LNCaP clone FGC (cell line): ENCODE measurements at regions not wholly inside any gene's neighbourhood (a gene's known extent, or its start where the extent isn't known, plus 50 kb on each side); places are given as distances from the start of the nearest gene placed in this dataset.

Experiments used
- DNase-seq: peaks from one replicate; pipeline ENCODE4 v3.0.0-alpha.2; 2011; ENCODE audit warnings: low read depth
- H3K4me3 ChIP-seq: 2 replicates; pipeline ENCODE4 v1.5.1; 2011; ENCODE audit warnings: mild to moderate bottlenecking, low read depth, low read length, control low read depth
- TF ChIP-seq, protein P1 (sequence below): IDR thresholded peaks from 2 replicates; pipeline ENCODE4 v1.5.1; 2012; ENCODE audit warnings: mild to moderate bottlenecking; ENCODE audit not compliant: control insufficient read depth, insufficient read depth; ENCODE audit errors: extremely low read depth

DNA sequence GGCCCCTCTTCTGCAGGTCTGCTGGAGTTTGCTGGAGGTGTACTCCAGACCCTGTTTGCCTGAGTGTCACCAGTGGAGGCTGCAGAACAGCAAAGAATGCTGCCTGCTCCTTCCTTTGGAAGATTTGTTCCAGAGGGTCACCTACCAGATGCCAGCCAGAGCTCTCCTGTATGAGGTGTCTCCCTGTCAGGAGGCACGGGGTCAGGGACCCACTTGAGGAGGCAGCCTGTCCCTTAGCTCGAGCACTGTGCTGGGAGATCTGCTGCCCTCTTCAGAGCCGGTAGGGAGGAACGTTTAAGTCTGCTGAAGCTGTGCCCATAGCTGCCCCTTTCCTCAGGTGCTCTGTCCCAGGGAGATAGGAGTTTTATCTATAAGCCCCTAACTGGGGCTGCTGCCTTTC lies 207.9 kb downstream of the FAT3 start:
- no peak overlapping the region for H3K4me3 ChIP-seq
- DNase-seq = no peak
- TF ChIP-seq, protein P1, sequence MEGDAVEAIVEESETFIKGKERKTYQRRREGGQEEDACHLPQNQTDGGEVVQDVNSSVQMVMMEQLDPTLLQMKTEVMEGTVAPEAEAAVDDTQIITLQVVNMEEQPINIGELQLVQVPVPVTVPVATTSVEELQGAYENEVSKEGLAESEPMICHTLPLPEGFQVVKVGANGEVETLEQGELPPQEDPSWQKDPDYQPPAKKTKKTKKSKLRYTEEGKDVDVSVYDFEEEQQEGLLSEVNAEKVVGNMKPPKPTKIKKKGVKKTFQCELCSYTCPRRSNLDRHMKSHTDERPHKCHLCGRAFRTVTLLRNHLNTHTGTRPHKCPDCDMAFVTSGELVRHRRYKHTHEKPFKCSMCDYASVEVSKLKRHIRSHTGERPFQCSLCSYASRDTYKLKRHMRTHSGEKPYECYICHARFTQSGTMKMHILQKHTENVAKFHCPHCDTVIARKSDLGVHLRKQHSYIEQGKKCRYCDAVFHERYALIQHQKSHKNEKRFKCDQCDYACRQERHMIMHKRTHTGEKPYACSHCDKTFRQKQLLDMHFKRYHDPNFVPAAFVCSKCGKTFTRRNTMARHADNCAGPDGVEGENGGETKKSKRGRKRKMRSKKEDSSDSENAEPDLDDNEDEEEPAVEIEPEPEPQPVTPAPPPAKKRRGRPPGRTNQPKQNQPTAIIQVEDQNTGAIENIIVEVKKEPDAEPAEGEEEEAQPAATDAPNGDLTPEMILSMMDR = no peak

DNA sequence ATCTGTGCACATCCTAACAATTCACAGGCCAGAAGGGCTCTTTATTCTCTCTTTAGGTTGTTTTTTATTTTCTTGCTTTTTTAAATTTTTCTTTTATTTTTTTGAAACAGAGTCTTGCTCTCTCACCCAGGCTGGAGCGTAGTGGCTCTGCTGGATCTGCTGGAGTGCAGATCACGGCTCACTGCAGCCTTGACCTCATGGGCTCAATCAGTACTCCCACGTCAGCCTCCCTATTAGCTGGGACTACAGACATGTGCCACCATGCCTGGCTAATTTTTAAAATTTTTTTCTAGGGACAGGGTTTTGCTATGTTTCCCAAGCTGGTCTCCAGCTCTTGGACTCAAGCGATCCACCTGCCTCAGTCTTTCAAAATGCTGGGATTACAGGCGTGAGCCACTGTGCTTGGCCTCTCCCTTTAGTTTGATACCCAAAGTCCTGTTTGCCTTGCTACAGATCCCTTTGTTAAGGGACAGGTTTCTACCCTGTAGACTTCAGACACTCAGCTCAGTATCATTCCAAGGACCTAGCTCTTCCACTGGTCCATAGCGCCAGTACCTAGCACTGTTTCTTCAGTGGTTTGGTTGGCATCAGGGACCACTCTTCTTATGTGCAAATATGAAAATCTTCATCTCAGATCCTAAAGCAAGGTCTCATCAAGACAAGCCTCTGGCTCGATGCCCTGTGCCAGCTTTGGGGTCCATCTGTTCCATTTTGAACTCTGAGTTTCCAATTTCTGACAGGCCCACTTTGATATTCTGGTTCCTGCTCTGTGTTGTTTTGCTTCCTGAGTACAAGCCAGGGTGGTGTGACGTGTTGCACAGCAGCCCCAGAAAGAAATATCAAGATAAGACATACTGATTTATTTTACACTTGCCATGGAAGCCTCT lies 211.7 kb downstream of the FAT3 start:
- DNase-seq = no peak
- TF ChIP-seq, protein P1 = no peak
- no peak overlapping the region for H3K4me3 ChIP-seq

DNA sequence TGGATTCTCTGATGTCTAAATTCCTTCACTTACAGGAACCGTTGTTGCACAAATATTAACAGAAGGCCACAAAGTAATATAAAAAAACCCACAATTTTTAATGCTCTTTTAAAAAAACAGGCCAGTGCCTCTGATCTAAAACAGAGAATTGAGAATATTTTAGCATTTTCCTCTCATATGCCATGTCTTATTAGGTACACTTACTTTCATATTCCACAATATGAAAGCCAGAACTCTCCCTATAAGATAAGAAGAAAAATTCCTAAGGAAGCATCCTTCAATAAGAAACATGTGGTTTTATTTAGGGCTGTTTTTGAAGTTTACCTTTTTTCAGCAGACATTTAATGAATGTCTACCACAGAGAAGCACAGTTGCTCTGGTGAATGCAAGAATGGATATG lies 214.5 kb downstream of the FAT3 start:
- no peak for DNase-seq
- TF ChIP-seq, protein P1 = no peak
- H3K4me3 ChIP-seq = no peak overlapping the region

DNA sequence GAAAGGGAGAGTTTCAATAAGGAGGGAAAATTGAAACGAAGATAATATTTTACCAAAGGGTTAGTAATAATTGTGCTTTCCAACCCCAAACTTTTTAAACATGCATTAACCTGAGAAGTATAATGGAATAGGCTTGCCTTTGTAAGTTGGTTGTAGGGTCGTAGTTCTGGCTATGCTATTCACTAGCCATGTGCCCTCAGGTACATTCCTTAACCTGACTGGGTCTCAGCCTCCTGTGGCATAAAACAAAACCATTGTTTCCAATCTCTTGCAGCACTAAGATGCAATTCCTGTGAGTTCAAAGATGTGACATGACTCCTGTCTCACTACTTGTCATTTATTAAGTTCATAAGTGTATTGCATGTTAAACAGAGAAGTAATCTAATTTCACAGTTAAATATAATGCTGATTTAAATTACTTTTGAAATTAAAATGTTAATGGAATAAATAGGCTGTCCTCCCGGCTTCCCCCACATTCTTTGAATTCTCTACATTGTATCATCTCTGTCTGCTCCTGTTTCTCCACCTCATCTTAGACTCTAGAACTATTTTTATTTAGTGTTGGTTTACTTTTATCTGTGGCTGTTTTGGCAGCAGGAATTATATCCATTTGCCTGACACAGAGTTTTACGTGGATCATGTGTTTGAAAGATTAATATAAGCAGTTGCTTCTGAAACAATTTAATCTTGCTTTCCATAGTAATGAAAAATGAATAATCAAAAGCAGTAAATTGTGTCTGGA lies 216.3 kb downstream of the FAT3 start:
- H3K4me3 ChIP-seq = no peak overlapping the region
- TF ChIP-seq, protein P1 = no peak
- no peak for DNase-seq

DNA sequence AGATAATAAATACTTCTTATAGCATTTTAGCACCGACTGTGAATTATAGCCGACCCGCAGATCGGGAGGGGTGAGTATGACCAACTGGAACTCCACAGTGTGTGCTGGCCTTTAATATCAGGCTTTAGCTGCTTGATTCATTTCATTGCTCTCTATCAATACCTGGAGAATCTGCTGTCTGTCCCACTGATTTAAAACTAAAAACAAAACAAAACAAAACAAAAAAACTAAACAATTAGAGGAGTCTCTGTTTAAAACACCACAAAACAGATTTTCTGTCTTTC lies 216.8 kb downstream of the FAT3 start:
- DNase-seq = no peak
- TF ChIP-seq, protein P1 = no peak
- no peak overlapping the region for H3K4me3 ChIP-seq

DNA sequence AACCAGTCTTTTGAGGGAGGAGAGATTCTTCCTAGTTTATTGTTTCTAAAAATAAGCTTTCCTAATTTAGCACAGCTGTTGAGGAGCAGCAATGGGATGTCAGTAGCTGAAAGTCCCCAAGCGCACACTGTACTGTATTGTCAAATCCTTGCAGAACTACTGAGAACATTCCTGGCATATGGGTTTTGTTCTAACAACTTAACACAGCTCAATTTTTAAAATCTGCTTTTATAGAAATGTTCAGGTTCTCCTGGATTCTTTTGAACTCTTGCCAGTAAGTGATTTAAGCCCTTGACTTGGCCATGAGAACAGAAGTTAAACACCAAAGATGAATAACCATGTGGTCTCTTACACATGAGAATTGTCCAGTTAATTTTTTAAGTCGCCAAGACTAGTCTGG lies 218.6 kb downstream of the FAT3 start:
- no peak overlapping the region for H3K4me3 ChIP-seq
- TF ChIP-seq, protein P1 = no peak
- no peak for DNase-seq
